ENCODE measurements at regions not wholly inside any gene's neighbourhood (a gene's known extent, or its start where the extent isn't known, plus 50 kb on each side); places are given as distances from the start of the nearest gene placed in this dataset.

- TF ChIP-seq, protein P1, sequence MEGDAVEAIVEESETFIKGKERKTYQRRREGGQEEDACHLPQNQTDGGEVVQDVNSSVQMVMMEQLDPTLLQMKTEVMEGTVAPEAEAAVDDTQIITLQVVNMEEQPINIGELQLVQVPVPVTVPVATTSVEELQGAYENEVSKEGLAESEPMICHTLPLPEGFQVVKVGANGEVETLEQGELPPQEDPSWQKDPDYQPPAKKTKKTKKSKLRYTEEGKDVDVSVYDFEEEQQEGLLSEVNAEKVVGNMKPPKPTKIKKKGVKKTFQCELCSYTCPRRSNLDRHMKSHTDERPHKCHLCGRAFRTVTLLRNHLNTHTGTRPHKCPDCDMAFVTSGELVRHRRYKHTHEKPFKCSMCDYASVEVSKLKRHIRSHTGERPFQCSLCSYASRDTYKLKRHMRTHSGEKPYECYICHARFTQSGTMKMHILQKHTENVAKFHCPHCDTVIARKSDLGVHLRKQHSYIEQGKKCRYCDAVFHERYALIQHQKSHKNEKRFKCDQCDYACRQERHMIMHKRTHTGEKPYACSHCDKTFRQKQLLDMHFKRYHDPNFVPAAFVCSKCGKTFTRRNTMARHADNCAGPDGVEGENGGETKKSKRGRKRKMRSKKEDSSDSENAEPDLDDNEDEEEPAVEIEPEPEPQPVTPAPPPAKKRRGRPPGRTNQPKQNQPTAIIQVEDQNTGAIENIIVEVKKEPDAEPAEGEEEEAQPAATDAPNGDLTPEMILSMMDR (IDR thresholded peaks at IDR 0.05): no peak
- TF ChIP-seq POLR2A (IDR thresholded peaks at IDR 0.05): no peak
Measured at GRCh38 chr11:45494738-45495137, 170.7 kb downstream of the CHST1 start.

All from uterus (tissue), 2 donors.